GM12878 (cell line): ENCODE measurements at regions not wholly inside any gene's neighbourhood (a gene's known extent, or its start where the extent isn't known, plus 50 kb on each side); places are given as distances from the start of the nearest gene placed in this dataset.
A peak's percentile ranks its signal among the peaks of the same experiment; 100 is the strongest.
"Not testable (repeated sequence)": the region's sequence is repeated elsewhere in the genome, so short reads cannot be mapped to it uniquely, and the experiment has no call there.

ENCODE experiments used
- ATAC-seq: fragments of 200-7000 bp; cut with Tn5 transposase; 3 replicates; pipeline ENCODE4 v1.9.1; 2020; ENCODE audit warnings: mild to moderate bottlenecking, moderate library complexity
- BruUV-seq: library from RNA; stranded (reverse); fragments of 400-500 nt; replicated peaks from 2 replicates; lab custom pipeline; 2021; lab: Mats Ljungman, UMichigan
- CTCF ChIA-PET: fragments of 300-600 bp; sonication (Branson Sonifier 250); formaldehyde crosslinking; extraction: SDS; loops from one replicate; lab custom pipeline; 2021; ENCODE audit warnings: inconsistent platforms; lab: Yijun Ruan, JAX
- POLR2A ChIA-PET: fragments of 350-600 bp; formaldehyde crosslinking; extraction: SDS; loops from one replicate; lab custom pipeline; 2021; ENCODE audit warnings: inconsistent platforms; lab: Charles Lee
- RAD21 ChIA-PET: fragments of 300-600 bp; sonication (Branson Sonifier 250); formaldehyde crosslinking; loops from one replicate; lab custom pipeline; 2023; ENCODE audit warnings: antibody characterized with exemption; ENCODE audit not compliant: unreplicated experiment; lab: Charles Lee
- SMC1A ChIA-PET: fragments of 300-600 bp; sonication (Branson Sonifier 250); formaldehyde crosslinking; loops from one replicate; lab custom pipeline; 2023; ENCODE audit not compliant: unreplicated experiment, uncharacterized antibody; lab: Charles Lee
- DNase-seq: peaks from one replicate; pipeline ENCODE4 v3.0.0-alpha.2; 2011; ENCODE audit warnings: low read depth, low spot score
- FAIRE-seq: peaks from 3 replicates; lab custom pipeline; 2011; peaks lifted over from hg19 to GRCh38; lab: Jason Lieb, UNC
- H2AFZ ChIP-seq: 2 replicates; pipeline ENCODE4 v1.6.0; 2011; ENCODE audit warnings: low read depth, low read length, control low read depth; ENCODE audit not compliant: control insufficient read depth
- H3K27ac ChIP-seq: 2 replicates; pipeline ENCODE4 v1.5.1; 2011; ENCODE audit warnings: control low read depth; ENCODE audit not compliant: control insufficient read depth, insufficient read depth
- H3K27me3 ChIP-seq, 2 experiments: replicated peaks in 1 of 2; 2 replicates each; pipeline versions ENCODE4 v1.6.0 to v1.6.1; 2011; ENCODE audit warnings: low read length in 1 of 2; ENCODE audit not compliant: control insufficient read depth in 2 of 2, insufficient read depth in 2 of 2
- H3K36me3 ChIP-seq, 2 experiments: 2 replicates each; pipeline ENCODE4 v1.5.1; 2011; ENCODE audit warnings: low read length in 1 of 2; ENCODE audit not compliant: control insufficient read depth in 2 of 2, insufficient read depth in 2 of 2
- H3K4me1 ChIP-seq: 2 replicates; pipeline ENCODE4 v1.6.1; 2011; ENCODE audit warnings: mild to moderate bottlenecking, low read length, moderate library complexity, mixed read lengths; ENCODE audit not compliant: control insufficient read depth, insufficient read depth
- H3K4me2 ChIP-seq: 2 replicates; pipeline ENCODE4 v1.6.0; 2011; ENCODE audit warnings: control low read depth; ENCODE audit not compliant: control insufficient read depth, insufficient read depth
- H3K4me3 ChIP-seq: fragments of 200-600 bp; sonication (generic); 2 replicates; pipeline ENCODE4 v1.5.1; 2016
- H3K79me2 ChIP-seq: 2 replicates; pipeline ENCODE4 v1.6.0; 2011; ENCODE audit warnings: low read length; ENCODE audit not compliant: control insufficient read depth, insufficient read depth
- H3K9ac ChIP-seq: 2 replicates; pipeline ENCODE4 v1.8.0; 2011; ENCODE audit warnings: low read length, control low read depth, mixed read lengths; ENCODE audit not compliant: control insufficient read depth, insufficient read depth
- H3K9me3 ChIP-seq: replicated peaks from 3 replicates; pipeline ENCODE4 v1.5.1; 2011; ENCODE audit warnings: mild to moderate bottlenecking, low read length; ENCODE audit not compliant: control insufficient read depth, insufficient read depth
- H4K20me1 ChIP-seq: 2 replicates; pipeline ENCODE4 v1.6.0; 2011; ENCODE audit not compliant: control insufficient read depth, insufficient read depth
- CHD1 ChIP-seq: IDR thresholded peaks from 2 replicates; pipeline ENCODE4 v1.6.1; 2012; ENCODE audit warnings: low read depth, low read length, improper control_type of control experiment
- EP300 ChIP-seq, 2 experiments: fragments of 150-350 bp in 1 of 2; IDR thresholded peaks; 2 replicates each; pipeline ENCODE4 v1.6.1; 2011 to 2012; ENCODE audit warnings: low read depth in 2 of 2, low read length in 2 of 2, borderline replicate concordance in 1 of 2, improper control_type of control experiment in 1 of 2, inconsistent platforms in 1 of 2; ENCODE audit not compliant: control insufficient read depth in 1 of 2
- FOXM1 ChIP-seq: IDR thresholded peaks from 2 replicates; pipeline ENCODE4 v1.6.1; 2012; ENCODE audit warnings: low read depth, mild to moderate bottlenecking, inconsistent platforms, low read length, moderate library complexity
- RFX5 ChIP-seq: IDR thresholded peaks from 2 replicates; pipeline ENCODE4 v1.6.1; 2011; ENCODE audit warnings: low read depth, low read length, improper control_type of control experiment
- SREBF1 ChIP-seq: IDR thresholded peaks from 2 replicates; pipeline ENCODE4 v1.6.1; 2012; ENCODE audit warnings: mild to moderate bottlenecking, low read length
- TCF3 ChIP-seq: IDR thresholded peaks from 2 replicates; pipeline ENCODE4 v1.6.1; 2012; ENCODE audit warnings: low read depth, mild to moderate bottlenecking, low read length, borderline replicate concordance; ENCODE audit not compliant: insufficient read depth
- WGBS: methylation state at CpG from one replicate; pipeline ENCODE4 v1.1.6; 2016; ENCODE audit warnings: low lambda C conversion rate; ENCODE audit not compliant: insufficient replicate concordance, insufficient coverage; ENCODE audit errors: missing lambda C conversion rate; 5-methylcytosine and 5-hydroxymethylcytosine counted together
- in situ Hi-C: fragments of 300-500 bp; cut with MboI; formaldehyde crosslinking; loops from 9 replicates; pipeline ENCODE4 v1.14.3; 2018; ENCODE audit warnings: mixed read lengths
- intact Hi-C: fragments of 100-400 bp; cut with micrococcal nuclease; formaldehyde crosslinking; loops from one replicate; pipeline ENCODE4 v1.14.2; 2022; ENCODE audit not compliant: unreplicated experiment
- TF ChIP-seq, protein P1 (sequence below): IDR thresholded peaks from 2 replicates; pipeline ENCODE4 v1.6.1; 2011; ENCODE audit warnings: borderline replicate concordance, low read depth, mild to moderate bottlenecking, moderate library complexity, low read length; ENCODE audit not compliant: insufficient read depth, poor library complexity, severe bottlenecking

DNA sequence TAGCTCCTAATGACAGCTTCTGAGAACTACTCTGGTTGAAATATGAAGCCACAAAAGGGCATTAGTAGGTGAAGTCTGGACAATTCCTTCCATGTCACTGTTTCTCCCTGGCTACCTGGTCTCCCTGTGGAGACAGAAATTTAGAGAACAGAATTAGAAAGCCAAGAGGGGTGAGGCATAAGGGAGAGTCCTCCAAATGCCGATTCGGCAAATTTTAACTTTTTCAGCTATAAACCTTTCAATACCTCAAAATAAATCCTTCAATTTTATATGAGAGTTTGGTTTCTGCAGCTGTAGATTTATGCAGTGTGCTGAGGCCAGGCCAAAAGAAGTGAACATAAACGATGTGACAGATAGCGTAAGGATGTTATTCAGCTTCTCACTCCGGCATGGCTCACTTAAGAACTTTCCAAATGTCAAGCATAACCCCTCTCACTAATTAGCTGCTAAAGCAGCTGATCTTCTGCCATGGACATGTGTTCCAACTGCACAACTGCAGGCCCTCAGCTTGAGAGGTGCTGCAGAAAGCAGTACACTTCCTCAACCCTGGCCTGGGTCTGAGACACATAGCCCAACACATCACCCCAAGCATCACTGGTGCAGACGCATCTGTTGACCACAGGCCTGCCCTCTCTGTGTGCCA, 247.9 kb upstream of the SOX9 start:
- Histone ChIP-seq H3K4me2 (no peak overlapping the region), H4K20me1 (no peaks in the 10 kb centered on the region), H3K79me2 (no peaks in the 10 kb centered on the region), H3K27ac (no peak overlapping the region), H3K4me3 (no peak overlapping the region), H2AFZ (peak overlapping the region; percentile 7; the same call in 1 of the 2 replicates), H3K4me1 (no peaks in the 10 kb centered on the region), H3K9ac (no peak overlapping the region), H3K36me3 (no peaks in the 10 kb centered on the region), H3K27me3 (no peaks in the 10 kb centered on the region), H3K9me3 (no peaks in the 10 kb centered on the region)
- intact Hi-C loops: no loop called here
- DNase-seq: no peak
- no TSS peak for BruUV-seq
- no peak for FAIRE-seq
- in situ Hi-C loops: no loop called here
- ATAC-seq: no peak
- TF ChIP-seq RFX5: no peak
- no peak for TF ChIP-seq TCF3
- TF ChIP-seq, protein P1, sequence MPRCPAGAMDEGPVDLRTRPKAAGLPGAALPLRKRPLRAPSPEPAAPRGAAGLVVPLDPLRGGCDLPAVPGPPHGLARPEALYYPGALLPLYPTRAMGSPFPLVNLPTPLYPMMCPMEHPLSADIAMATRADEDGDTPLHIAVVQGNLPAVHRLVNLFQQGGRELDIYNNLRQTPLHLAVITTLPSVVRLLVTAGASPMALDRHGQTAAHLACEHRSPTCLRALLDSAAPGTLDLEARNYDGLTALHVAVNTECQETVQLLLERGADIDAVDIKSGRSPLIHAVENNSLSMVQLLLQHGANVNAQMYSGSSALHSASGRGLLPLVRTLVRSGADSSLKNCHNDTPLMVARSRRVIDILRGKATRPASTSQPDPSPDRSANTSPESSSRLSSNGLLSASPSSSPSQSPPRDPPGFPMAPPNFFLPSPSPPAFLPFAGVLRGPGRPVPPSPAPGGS: no peak
- TF ChIP-seq CHD1: no peak
- no peak for TF ChIP-seq SREBF1
- no peak for TF ChIP-seq EP300 (IDR thresholded peaks at IDR 0.05; ENCODE audit: borderline replicate concordance in 1 of 2, control insufficient read depth in 1 of 2, low read depth in 2 of 2, low read length in 2 of 2)
- TF ChIP-seq FOXM1: no peak
- SMC1A ChIA-PET: interaction anchor here (0.7 to 1.5 kb wide), 6 partner anchors 8 to 445 kb away, joined by 3 to 6 read pairs (median 4); no protein-coding TSS in a partner anchor
- RAD21 ChIA-PET: no interaction called here
- WGBS: 51% methylated on average over 6 of the region's 6 CpGs
- CTCF ChIA-PET: interaction anchor here (0.8 kb wide), 1 partner anchor 157 kb away, joined by 4 read pairs; no protein-coding TSS in a partner anchor
- POLR2A ChIA-PET: no interaction called here

DNA sequence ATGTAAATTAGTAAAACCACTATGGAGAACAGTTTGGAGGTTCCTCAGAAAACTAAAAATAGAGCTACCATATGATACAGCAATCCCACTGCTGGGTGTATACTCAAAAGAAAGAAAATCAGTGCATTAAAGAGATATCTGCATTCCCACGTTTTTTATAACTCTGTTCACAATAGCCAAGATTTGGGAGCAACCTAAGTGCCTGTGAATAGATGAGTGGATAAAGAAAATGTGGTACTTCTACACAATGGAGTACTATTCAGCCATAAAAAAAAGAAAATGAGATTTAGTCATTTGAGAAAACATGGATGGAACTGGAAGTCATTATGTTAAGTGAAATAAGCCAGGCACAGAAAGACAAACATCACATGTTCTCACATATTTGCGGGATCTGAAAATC, 246.0 kb upstream of the SOX9 start:
- H3K4me3 ChIP-seq, H3K27ac ChIP-seq, H3K4me2 ChIP-seq, H3K4me1 ChIP-seq, DNase-seq, H2AFZ ChIP-seq, CTCF ChIA-PET, H4K20me1 ChIP-seq, BruUV-seq, POLR2A ChIA-PET, SMC1A ChIA-PET, H3K9ac ChIP-seq, H3K27me3 ChIP-seq, in situ Hi-C loops, FAIRE-seq, H3K9me3 ChIP-seq, ATAC-seq, H3K36me3 ChIP-seq, H3K79me2 ChIP-seq, RAD21 ChIA-PET, intact Hi-C loops: not testable (repeated sequence)
- WGBS: 47% methylated on average over 2 of the region's 2 CpGs
